GM18508 (cell line): ENCODE measurements at regions not wholly inside any gene's neighbourhood (a gene's known extent, or its start where the extent isn't known, plus 50 kb on each side); places are given as distances from the start of the nearest gene placed in this dataset.

ENCODE experiments used
- ATAC-seq: cut with Tn5 transposase; IDR thresholded peaks from one replicate; pipeline ENCODE4 v1.9.1; 2021; ENCODE audit warnings: moderate number of reproducible peaks; ENCODE audit not compliant: insufficient read depth, unreplicated experiment

DNA sequence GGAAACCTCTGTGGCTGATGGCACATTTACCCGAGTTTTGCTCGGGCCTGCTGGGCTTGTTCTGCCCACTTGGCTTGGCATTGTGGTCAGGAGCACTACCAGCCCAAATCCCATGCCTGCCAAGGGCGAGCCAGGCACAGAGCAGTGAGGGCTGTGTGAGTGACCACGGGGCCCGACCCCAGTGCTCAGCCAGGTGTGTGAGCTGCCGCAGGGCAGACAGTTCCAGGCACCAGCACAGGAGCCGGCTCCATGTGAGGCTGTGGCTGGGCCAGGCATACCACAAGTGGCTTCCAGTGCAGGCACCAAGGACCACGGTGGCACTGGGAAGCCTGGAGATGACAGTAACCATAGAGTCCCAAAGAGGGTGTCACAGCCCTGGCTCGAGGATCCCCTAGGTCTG, 1225.5 kb upstream of the GJE1 start:
- no peak for ATAC-seq

DNA sequence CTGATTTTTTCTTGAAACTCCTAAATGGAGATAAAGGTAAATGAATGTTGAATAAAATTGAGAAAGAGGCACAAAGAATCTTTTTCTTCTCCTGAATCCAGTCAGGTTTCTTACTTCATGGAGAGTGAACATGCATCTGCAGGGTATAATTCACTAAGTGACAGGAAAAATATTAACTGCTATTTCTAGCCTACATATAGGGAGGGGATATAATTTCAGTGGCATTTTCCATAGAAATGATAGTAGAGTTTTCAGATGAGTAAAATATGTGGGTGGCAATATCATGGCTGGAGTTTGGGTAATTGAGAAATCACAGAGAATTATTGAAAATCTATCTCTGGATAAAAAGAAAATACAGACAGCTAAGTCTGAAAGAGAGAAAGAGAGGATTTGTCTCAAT, 1227.0 kb upstream of the GJE1 start:
- no peak for ATAC-seq

DNA sequence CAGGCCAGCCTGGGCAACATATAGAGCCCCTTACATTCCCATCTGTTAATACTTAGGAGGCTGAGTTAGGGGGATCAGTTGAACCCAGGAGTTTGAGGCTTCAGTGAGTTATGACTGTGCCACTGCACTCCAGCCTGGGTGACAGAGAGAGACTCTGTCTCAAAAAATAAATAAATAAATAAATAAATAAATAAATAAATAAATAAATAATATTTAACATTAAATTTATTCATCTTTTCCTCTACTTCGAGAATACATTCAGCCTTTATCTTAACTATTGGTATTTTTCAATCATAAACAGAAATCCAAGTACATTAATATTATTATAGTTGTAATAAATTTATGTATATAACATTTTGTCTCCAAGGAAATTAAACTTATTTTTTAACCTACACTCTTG, 1227.7 kb upstream of the GJE1 start:
- ATAC-seq = no peak

DNA sequence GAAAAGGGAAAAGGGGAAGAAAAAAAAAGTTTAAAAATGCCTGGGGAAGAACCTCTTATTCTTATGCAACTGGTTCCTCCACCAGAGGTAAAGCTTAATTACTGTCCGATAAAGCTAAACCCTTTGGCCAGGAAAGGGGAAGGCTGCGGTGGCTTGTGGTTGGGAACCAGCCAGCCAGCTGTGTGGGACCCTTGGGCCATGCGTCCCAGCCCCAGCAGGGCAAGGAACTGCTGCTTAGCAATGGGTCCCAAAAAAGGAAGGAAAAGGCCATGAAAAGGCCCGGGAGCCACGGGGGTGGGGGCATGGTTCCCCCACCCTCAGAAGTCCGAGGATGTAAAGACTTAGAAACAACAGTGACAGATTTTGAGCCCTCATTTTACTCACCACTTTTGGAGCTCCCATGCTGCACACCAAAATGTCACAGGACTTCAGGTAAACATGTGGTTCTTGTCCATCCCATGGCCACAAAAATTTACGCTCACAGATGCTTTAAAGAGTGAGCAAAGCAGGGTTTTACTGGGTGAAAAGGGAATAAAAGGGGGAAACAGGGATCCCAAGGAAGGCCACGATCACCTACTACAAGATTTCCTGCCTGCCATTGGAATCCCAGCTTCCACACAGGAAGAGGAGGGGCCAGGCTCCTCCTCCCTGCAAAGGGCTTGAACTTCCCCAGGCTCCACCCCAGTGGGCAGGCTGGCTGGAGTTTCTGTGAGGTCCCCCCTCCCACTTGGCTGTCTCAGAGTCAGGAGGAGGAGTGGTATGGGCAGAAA, 1234.7 kb upstream of the GJE1 start:
- ATAC-seq = no peak

DNA sequence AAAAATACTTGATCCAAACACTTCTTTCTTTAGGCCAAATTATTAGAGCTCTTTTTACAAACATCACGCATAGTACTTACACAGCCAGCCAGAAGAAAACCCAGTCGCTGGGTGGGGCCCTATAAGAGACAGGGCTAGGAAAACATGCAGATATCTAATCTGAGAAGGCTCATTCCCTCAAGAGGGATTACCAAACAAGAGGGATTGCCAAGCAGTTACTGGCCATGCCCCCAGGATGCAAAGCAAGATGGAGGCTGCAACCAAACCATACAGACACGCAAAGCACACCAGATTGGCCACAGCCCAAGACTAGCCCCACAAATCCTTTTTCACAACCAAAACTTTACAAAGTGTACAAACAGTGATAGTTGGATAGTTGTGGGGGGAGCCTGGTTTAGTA, 1235.4 kb upstream of the GJE1 start:
- no peak for ATAC-seq

DNA sequence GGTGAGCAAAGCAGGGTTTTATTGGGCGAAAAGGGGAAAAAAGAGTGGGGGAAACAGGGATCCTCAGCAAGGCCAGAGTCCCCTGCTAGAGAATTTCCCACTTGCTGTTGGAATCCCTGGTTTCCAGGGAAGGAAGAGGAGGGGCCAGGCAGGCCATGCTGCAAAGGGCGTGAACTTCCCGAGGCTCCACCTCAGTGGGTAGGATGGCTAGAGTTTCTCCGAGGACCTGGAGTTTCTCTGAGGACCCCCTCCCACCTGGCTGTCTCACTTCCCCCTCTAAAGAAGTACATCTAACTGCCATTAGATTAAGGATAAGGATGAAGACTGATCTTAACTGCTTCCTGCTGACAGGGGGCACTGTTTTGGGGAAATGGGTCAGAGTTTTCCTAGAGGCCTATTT, 1239.3 kb upstream of the GJE1 start:
- ATAC-seq = no peak

DNA sequence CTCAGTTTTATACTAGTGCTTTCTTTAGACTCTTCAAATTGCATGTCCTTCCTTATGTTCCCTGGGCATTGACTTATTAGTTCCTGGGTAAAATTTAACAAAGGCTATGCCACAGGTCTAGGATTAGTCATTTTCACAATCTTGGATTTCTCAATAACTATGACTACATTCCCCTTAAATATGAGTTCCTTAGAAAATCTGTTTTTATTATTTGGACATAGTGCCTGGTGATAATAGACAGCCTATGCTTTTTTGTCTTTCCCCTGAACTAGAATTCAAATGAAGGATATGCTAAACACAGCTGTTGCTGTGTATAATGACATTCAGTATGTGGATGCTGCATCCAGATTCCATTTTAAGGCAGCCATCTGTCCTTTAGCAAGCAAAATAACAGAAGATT, 1252.8 kb upstream of the GJE1 start:
- no peak for ATAC-seq

DNA sequence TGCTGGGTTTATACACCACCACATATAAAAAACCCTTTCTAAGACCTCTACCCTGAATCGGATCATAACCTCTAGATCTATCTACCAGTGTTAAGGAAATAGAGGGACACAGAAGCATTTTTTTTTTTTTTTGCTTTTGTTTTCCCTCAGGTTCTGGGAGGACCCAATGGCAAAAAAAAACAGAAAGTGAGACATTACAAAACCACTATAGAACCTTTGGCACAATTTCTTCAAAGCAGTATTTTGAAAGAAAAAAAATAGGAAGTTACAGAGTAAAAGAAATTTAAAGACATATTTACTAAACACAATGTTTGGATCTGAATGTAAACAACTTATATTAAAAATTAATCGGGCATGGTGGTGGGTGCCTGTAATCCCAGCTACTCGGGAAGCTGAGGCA, 1258.7 kb upstream of the GJE1 start:
- ATAC-seq = no peak

DNA sequence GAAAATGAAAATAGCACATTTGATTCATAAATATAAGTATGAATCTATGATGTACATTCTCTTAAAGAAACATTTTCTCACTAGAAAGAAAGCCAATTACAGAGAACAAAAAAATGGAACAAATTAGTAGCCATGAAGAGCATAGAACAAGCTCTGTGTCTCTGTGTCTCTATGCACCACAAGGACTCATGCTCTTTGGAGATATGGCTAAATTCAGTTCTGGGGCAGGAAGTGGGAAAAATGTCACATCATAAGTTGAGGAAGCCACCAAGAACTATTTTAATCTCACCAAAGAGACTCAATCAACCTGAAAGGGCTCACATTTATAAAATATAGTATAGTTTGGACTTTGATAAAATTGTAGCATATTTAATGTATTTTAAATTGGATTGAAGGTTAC, 1259.8 kb upstream of the GJE1 start:
- ATAC-seq = no peak

DNA sequence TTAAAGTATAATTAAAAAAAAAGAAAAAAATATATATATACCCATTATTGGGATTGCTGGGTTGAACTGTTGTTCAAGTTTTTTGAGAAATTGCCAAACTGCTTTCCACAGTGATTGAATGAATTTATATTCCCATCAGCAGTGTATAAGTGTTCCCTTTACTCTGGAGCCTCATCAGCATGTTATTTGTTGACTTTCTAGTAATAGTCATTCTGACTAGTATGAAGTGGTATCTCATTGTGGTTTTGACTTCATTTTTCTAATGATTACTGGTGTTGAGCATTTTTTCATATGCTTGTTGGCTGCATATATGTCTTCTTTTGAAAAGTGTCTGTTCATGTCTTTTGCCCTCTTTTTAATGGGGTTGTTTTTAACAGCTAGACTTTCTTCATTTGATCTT, 1260.8 kb upstream of the GJE1 start:
- ATAC-seq = no peak

DNA sequence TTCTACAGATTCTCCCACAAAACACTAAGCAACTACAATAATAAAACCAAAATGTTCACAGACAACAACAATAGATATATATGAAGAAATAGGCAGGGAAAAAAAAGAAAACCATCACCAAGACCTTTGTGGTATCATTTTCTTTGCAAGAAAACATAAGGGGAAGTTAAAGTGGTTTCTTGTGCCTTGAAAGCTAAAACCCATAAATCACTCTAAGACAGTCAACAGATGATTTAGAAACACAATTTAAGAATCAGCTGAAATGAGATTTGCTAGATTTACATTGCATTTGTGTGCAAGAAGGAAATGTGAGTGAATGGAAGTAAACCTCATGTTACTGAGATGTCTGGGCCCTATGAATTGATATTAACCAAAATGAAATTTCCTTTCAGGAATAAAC, 1265.4 kb upstream of the GJE1 start:
- ATAC-seq = no peak

DNA sequence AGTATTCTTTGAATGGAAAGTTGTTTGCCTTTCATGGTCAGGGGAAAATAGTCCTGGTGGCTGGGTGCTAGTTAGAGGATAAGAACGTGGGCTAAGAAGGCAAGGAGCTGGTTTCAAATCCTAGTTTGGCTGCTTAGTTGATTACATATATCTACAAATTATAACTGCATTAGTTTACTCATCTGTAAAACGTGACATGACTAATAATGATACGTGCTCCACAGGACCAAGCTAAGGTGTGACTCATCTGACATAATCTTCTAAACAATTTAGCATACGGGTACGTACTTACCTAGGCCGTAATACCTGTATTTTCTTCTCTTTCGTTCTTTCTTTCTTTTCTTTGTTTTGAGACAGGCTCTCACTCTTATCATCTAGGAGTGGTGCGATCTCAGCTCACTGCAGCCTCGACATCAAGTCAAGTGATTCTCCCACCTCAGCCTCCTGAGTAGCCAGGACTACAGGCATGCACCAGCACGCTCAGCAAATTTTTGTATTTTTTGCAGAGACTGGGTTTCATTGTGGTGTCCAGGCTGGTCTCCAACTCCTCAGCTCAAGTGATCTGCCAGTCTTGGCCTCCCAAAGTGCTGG, 1274.2 kb upstream of the GJE1 start:
- ATAC-seq = no peak

DNA sequence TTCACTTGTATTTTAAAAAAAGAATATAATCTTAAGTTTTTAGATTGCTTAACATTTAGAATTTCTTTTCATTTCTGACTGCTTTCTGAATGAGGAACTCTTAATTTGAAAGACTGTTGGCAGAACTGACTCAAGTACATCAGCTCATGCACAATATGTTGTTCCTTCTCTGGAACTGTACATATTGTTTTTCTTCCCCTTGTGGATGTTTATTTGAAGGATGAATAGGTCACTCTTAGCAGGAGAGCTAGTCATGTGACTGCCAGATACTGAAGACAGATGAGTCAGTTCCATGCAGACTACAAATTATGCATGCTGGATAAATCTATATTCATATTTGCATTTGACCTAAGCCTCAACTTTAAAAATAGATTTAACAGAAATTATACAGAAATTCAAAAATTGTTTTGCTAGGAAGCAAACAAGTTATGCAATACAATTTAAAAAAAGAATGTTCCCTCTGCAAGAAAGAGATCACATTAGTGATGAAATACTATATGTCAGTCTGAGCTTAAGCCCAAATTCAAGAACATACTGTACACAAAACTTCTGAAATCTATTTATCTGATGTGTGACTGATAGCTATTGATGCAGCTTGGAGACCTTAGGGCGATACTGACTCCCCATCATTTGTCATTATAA, 1274.9 kb upstream of the GJE1 start:
- no peak for ATAC-seq

DNA sequence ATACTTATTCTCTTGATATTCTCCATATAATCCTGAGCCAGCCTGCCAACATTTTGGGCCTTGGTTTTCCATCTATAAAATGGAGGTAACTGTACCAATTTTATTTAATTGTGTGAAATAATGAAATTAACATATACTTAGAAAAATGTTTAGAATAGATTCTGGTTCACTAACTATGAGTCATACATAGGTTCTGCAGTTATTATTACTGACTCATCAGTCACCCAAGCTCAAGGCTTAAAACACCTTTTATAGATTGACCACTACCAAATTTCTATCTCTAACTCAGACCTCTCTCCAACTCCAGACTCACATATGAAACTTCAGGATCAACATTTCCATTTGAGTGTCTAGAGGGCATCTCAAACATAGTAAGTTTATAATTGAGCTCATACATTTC, 1277.2 kb upstream of the GJE1 start:
- ATAC-seq = no peak

DNA sequence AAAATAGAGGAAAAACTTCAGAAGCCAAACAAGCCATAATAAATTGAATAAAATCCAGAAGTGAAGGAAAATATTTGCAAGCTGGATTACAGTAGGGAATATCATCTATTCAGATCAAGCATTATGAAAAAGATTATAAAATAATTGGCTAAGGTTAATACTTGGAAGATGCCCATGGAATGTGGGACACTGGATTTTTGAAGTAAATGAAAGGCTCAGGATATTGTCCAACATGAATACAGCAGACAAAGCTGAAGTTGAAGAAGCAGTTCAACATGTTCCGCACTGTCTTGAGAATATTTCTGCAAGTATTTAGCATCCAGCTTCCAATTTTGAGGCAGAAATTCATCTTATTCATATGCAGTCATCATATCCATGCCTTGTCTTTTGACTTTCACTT, 1278.4 kb upstream of the GJE1 start:
- no peak for ATAC-seq

DNA sequence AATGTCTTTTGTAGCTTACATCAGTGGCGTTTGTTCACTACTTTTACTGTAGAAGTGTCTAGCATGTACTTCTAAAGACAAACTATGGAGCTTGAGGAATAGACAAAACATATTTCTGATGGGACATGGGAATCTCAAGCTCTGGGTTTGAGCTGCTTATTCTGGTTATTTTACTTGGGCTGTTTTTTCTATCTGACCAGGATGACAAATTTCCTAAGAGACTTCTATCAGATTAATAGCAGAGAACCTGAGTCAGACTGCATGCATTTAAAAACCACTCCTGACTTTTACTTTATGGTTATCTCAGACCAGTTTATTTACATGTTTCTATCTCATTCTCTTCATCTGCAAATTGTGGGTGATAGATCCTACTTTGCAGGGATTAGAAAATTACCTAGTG, 1282.3 kb upstream of the GJE1 start:
- no peak for ATAC-seq

DNA sequence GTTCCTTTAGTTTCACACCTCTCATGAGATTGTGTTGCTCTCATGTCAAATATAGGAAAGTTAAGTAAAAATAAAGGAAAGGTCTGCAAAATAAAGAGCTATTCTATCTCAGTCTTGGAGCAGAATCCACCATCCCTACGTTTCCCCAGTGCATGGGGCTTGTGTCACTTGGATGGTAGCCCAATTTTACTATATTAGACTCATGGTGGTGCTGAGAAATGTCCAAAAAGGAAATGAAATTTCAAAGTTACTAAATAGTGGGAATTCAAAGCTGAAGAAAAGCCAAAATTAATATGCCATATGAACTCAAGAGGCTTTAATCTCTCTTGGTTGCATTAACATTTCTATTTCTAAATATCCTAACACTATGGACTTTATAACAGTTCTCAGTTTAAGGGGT, 1283.3 kb upstream of the GJE1 start:
- ATAC-seq = no peak

DNA sequence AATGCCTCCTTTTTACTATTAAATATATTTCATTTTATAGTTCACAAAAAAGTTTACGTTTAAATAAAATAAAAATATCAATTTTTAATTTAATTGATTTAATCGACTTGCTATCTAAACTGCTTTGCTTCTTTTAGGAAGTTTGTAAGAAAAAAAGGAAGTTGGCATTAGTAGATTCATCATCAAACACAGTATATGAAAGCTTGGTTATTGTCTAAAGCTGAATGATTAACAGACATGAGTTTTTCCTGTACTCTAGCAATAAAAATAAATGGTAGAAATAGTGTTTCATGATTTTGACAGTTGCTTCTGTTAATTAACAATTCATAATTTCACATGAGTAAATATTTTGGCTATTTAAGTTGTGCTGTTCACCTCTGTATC, 1285.5 kb upstream of the GJE1 start:
- no peak for ATAC-seq

DNA sequence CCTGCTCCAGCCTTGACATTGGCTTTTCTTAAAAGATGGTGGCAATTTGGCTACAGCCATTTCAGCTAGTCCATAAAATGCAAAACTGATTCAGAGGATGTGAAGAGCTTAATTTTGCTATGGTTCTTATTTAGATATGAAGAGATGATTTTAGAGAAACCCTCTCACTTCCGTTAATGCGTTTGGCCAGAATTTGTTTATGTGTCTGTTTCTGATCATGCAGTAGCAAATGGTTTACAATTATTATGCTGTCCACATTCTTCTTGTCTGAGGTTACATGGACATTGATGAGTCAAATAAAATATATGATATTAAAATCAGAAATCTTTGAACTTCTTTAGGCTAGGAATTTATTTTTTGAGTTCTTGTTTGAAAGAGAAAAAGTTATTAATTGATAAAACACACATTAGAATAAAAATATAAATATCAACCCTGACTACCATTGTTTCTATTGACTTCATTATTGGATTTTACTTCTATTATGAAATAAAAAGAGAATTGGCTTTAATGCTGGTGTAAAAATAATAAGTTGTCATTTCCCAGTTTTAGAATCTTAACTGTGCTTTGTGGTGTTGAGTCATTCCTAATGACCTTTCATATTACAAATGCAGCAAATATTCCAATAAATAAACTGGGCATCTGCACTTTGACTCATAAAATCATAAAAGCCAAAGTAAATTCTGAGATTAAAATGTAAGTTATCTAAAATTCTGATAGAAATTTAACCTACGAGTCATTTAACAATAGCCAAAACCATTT, 1286.0 kb upstream of the GJE1 start:
- no peak for ATAC-seq

DNA sequence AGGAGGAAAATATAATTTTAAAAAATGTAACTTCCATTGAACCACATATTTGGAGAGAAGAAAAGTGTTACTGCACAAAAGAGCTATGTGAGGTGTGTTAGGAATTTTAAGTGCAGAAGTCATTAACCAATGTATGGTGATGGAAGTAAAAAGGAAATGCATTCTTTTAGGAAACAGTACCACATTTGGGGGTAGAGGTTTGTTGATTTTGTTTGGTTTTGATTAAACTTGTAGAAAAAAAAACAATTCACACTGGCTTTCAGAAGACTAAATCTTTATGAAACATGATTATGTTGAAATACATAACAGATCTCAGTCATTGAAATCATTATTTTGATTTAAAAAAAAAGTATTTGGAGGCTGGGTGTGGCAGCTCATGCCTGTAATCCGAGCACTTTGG, 1287.0 kb upstream of the GJE1 start:
- no peak for ATAC-seq

DNA sequence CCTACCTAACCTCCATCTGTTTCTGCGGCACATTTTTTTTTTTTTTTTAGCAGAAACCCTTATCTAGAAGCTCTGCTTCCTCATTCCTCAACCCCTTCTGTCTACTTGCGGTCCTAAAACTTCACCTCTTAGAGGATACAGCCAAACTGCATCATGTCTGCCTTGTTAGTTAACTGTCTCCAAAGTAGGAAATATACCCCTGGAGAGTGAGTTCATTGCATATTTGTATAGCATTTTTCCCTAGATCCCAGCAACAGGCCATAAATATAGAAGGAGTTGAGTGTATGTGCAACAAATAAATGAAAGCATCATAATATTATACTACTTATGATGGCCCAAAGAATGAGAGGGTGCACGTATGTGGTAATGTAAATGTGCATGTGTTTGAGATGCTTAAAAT, 1288.6 kb upstream of the GJE1 start:
- no peak for ATAC-seq
